A549 (cell line): ENCODE measurements at regions not wholly inside any gene's neighbourhood (a gene's known extent, or its start where the extent isn't known, plus 50 kb on each side); places are given as distances from the start of the nearest gene placed in this dataset.

ENCODE experiments used
- ATAC-seq, 2 experiments: fragments of 200-7000 bp in 1 of 2; fragments of >200 bp in 1 of 2; cut with Nextera tagmentation in 1 of 2; cut with Tn5 transposase in 1 of 2; 3 replicates each; pipeline versions ENCODE4 v1.8.0 to v1.9.1; 2018 to 2020; ENCODE audit warnings: mild to moderate bottlenecking in 1 of 2, moderate library complexity in 1 of 2
- CTCF ChIA-PET: fragments of 300-600 bp; sonication (Branson Sonifier 250); formaldehyde crosslinking; extraction: SDS; loops from one replicate; lab custom pipeline; 2021; ENCODE audit warnings: antibody characterized with exemption, inconsistent platforms; lab: Yijun Ruan, JAX
- POLR2A ChIA-PET: fragments of 350-600 bp; formaldehyde crosslinking; extraction: SDS; loops from one replicate; lab custom pipeline; 2021; ENCODE audit warnings: antibody characterized with exemption, inconsistent platforms; lab: Yijun Ruan, JAX
- DNase-seq, 2 experiments: peaks; one replicate each; pipeline versions ENCODE4 v3.0.0 to v3.0.0-alpha.2; 2011 to 2016; ENCODE audit warnings: low read depth in 1 of 2, low spot score in 1 of 2
- FAIRE-seq: peaks from 2 replicates; lab custom pipeline; 2011; peaks lifted over from hg19 to GRCh38; lab: Jason Lieb, UNC
- H3K27ac ChIP-seq, 2 experiments: fragments of >200 bp; sonication (Bioruptor Twin); formaldehyde crosslinking; 3 replicates each; pipeline ENCODE4 v1.5.1; 2016 to 2017
- H3K4me1 ChIP-seq: fragments of >200 bp; sonication (Bioruptor Twin); formaldehyde crosslinking; 3 replicates; pipeline ENCODE4 v1.6.1; 2016
- H3K4me2 ChIP-seq: fragments of >200 bp; sonication (Bioruptor Twin); formaldehyde crosslinking; 3 replicates; pipeline ENCODE4 v1.6.1; 2016
- H3K4me3 ChIP-seq: fragments of >200 bp; sonication (Bioruptor Twin); formaldehyde crosslinking; 3 replicates; pipeline ENCODE4 v1.5.1; 2016
- H3K9me3 ChIP-seq: fragments of >200 bp; sonication (Bioruptor Twin); formaldehyde crosslinking; 3 replicates; pipeline ENCODE4 v1.6.1; 2016
- BCL3 ChIP-seq: fragments of >200 bp; sonication (Bioruptor Twin); formaldehyde crosslinking; IDR thresholded peaks from 3 replicates; pipeline ENCODE4 v1.6.1; 2016
- BHLHE40 ChIP-seq: IDR thresholded peaks from 2 replicates; pipeline ENCODE4 v1.6.1; 2012; ENCODE audit warnings: low read depth, low read length, inconsistent platforms
- CBX2 ChIP-seq: fragments of 200-600 bp; sonication (generic); IDR thresholded peaks from 2 replicates; pipeline ENCODE4 v1.6.1; 2016; ENCODE audit warnings: low read depth, mild to moderate bottlenecking, borderline replicate concordance
- CEBPB ChIP-seq, 2 experiments: fragments of >200 bp in 1 of 2; sonication (Bioruptor Twin) in 1 of 2; formaldehyde crosslinking in 1 of 2; IDR thresholded peaks; 2 replicates each; pipeline ENCODE4 v1.6.1; 2012 to 2016
- CHD4 ChIP-seq: fragments of 200-600 bp; sonication (generic); IDR thresholded peaks from 2 replicates; pipeline ENCODE4 v1.6.1; 2016; ENCODE audit warnings: antibody characterized with exemption, mild to moderate bottlenecking, borderline replicate concordance
- FOSB ChIP-seq: fragments of 250-450 bp; sonication (Bioruptor Pico); IDR thresholded peaks from 2 replicates; pipeline ENCODE4 v1.5.0; 2020; ENCODE audit warnings: mild to moderate bottlenecking, moderate library complexity
- HDAC2 ChIP-seq: fragments of 200-600 bp; sonication (generic); IDR thresholded peaks from 2 replicates; pipeline ENCODE4 v1.6.1; 2016
- HES2 ChIP-seq: fragments of >200 bp; sonication (Bioruptor Twin); formaldehyde crosslinking; IDR thresholded peaks from 2 replicates; pipeline ENCODE4 v1.6.1; 2016
- HEYL ChIP-seq: fragments of 250-450 bp; sonication (Bioruptor Pico); IDR thresholded peaks from 2 replicates; pipeline ENCODE4 v1.8.0; 2021; ENCODE audit warnings: mild to moderate bottlenecking, moderate library complexity
- HMGXB4 ChIP-seq: fragments of 250-450 bp; sonication (Bioruptor Pico); IDR thresholded peaks from 2 replicates; pipeline ENCODE4 v1.5.0; 2021; ENCODE audit warnings: mild to moderate bottlenecking, moderate library complexity, borderline replicate concordance
- HOXA7 ChIP-seq: fragments of 250-450 bp; sonication (Bioruptor Pico); IDR thresholded peaks from 2 replicates; pipeline ENCODE4 v1.5.0; 2020; ENCODE audit warnings: mild to moderate bottlenecking, moderate library complexity
- HOXB13 ChIP-seq: fragments of 250-450 bp; sonication (Bioruptor Pico); IDR thresholded peaks from 2 replicates; pipeline ENCODE4 v1.5.0; 2020; ENCODE audit warnings: low read depth, mild to moderate bottlenecking, moderate library complexity
- KDM5A ChIP-seq: fragments of 200-600 bp; sonication (generic); IDR thresholded peaks from 2 replicates; pipeline ENCODE4 v1.6.1; 2016; ENCODE audit warnings: antibody characterized with exemption, mild to moderate bottlenecking
- MAX ChIP-seq: IDR thresholded peaks from 2 replicates; pipeline ENCODE4 v1.6.1; 2012
- MYC ChIP-seq: IDR thresholded peaks from 2 replicates; pipeline ENCODE4 v1.6.1; 2012; ENCODE audit warnings: mild to moderate bottlenecking, inconsistent platforms, low read length, improper control_type of control experiment, borderline replicate concordance
- NPAS2 ChIP-seq: fragments of 250-450 bp; sonication (Bioruptor Pico); IDR thresholded peaks from 2 replicates; pipeline ENCODE4 v1.8.0; 2022; ENCODE audit warnings: mild to moderate bottlenecking, moderate library complexity, borderline replicate concordance
- PBX3 ChIP-seq: IDR thresholded peaks from 2 replicates; pipeline ENCODE4 v1.6.1; 2012
- POLR2A ChIP-seq: IDR thresholded peaks from 2 replicates; pipeline ENCODE4 v1.6.1; 2012; ENCODE audit warnings: mild to moderate bottlenecking, low read length
- RAD21 ChIP-seq, 2 experiments: fragments of >200 bp in 1 of 2; sonication (Bioruptor Twin) in 1 of 2; formaldehyde crosslinking in 1 of 2; IDR thresholded peaks in 1 of 2; conservative IDR thresholded peaks in 1 of 2; 2 replicates in 1 of 2; 3 replicates in 1 of 2; pipeline ENCODE4 v1.6.1; 2012 to 2018; ENCODE audit warnings: inconsistent platforms in 1 of 2
- RARB ChIP-seq: fragments of 250-450 bp; sonication (Bioruptor Pico); IDR thresholded peaks from 2 replicates; pipeline ENCODE4 v1.8.0; 2021; ENCODE audit warnings: mild to moderate bottlenecking, moderate library complexity
- RNF2 ChIP-seq: fragments of 200-600 bp; sonication (generic); IDR thresholded peaks from 2 replicates; pipeline ENCODE4 v1.6.1; 2016; ENCODE audit warnings: low read depth, mild to moderate bottlenecking, antibody characterized with exemption, moderate library complexity, borderline replicate concordance
- USF2 ChIP-seq: fragments of 450-650 bp; IDR thresholded peaks from 2 replicates; pipeline ENCODE4 v1.6.1; 2014; ENCODE audit warnings: antibody characterized with exemption
- ZSCAN20 ChIP-seq: fragments of 250-450 bp; sonication (Bioruptor Pico); IDR thresholded peaks from 2 replicates; pipeline ENCODE4 v1.8.0; 2022; ENCODE audit warnings: mild to moderate bottlenecking, moderate library complexity
- WGBS: methylation state at CpG from one replicate; pipeline ENCODE4 v1.1.6; 2017; ENCODE audit errors: missing lambda C conversion rate; 5-methylcytosine and 5-hydroxymethylcytosine counted together

- H3K9me3 ChIP-seq, result no peaks in the 10 kb centered on the region
- no peak overlapping the region for H3K27ac ChIP-seq
- WGBS, result 85% methylated on average over 3 of the region's 3 CpGs
- FAIRE-seq, result no peak
- ATAC-seq, result no peak
- H3K4me1 ChIP-seq, result no peaks in the 10 kb centered on the region
- no peak for DNase-seq
- CTCF ChIA-PET, result no interaction called here
- no peak for TF ChIP-seq HOXA7 (CRISPR knock-in tag)
- TF ChIP-seq RNF2, result no peak
- no peak for TF ChIP-seq MAX
- no peak for TF ChIP-seq CBX2
- TF ChIP-seq HES2, result no peak
- no peak for TF ChIP-seq HEYL (CRISPR knock-in tag)
- no peak for TF ChIP-seq CHD4
- TF ChIP-seq POLR2A, result no peak
- TF ChIP-seq BHLHE40, result no peak
- TF ChIP-seq MYC, result no peak
- no peak for TF ChIP-seq HMGXB4
- TF ChIP-seq ZSCAN20 (CRISPR knock-in tag), result no peak
- TF ChIP-seq NPAS2 (CRISPR knock-in tag), result no peak
- TF ChIP-seq FOSB (CRISPR knock-in tag), result no peak
- no peak for TF ChIP-seq BCL3
- no peak for TF ChIP-seq KDM5A
- TF ChIP-seq HOXB13 (CRISPR knock-in tag), result no peak
- no peak overlapping the region for H3K4me3 ChIP-seq
- no peak overlapping the region for H3K4me2 ChIP-seq
- POLR2A ChIA-PET, result no interaction called here
Measured at GRCh38 chr14:37988472-37988871, 219.2 kb upstream of the SSTR1 start.

- POLR2A ChIA-PET, result no interaction called here
- CTCF ChIA-PET, result no interaction called here
- no peak overlapping the region for H3K27ac ChIP-seq
Measured at GRCh38 chr14:37991027-37991426, 216.7 kb upstream of the SSTR1 start.

More at GRCh38 chr14:37991027-37991426, 216.7 kb upstream of the SSTR1 start:
- WGBS, result 5% methylated on average over 1 of the region's 1 CpG
- TF ChIP-seq CEBPB (IDR thresholded peaks at IDR 0.05), result no peak
- no peak for TF ChIP-seq ZSCAN20 (CRISPR knock-in tag)
- TF ChIP-seq HDAC2, result no peak
- no peak for TF ChIP-seq HMGXB4
- no peak for TF ChIP-seq PBX3
- no peak for TF ChIP-seq HEYL (CRISPR knock-in tag)
- TF ChIP-seq USF2, result no peak
- no peak for TF ChIP-seq MYC
- TF ChIP-seq RAD21 (conservative IDR thresholded peaks at IDR 0.05 in 1 of 2, IDR thresholded peaks at IDR 0.05 in 1 of 2), result no peak
- no peak for TF ChIP-seq HES2
- no peak for TF ChIP-seq RARB
- DNase-seq (no peak), ATAC-seq (no peak), FAIRE-seq (no peak)
- Histone ChIP-seq H3K9me3 (no peaks in the 10 kb centered on the region), H3K4me2 (no peak overlapping the region), H3K4me3 (no peak overlapping the region), H3K4me1 (no peaks in the 10 kb centered on the region)
